ENCODE measurements at regions not wholly inside any gene's neighbourhood (a gene's known extent, or its start where the extent isn't known, plus 50 kb on each side); places are given as distances from the start of the nearest gene placed in this dataset.

DNA sequence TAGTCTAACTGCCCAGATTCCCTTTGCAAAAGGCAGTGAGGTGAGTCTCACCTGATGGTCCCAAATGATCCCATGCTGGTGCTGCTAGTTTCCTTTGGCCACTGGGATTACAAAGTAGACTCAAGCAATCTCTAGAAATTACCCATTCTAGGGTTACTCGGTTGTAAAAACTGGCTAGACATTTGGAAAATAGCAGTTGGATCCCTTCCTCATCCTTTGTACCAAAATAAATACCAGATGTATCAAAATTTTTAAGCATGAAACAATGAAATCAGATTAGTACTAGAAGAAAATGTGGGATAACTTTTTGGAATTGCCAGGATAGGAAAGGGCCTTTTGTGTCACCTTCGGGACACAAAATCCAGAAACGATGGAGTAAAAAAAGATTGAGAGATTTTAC, 112.9 kb upstream of the TOP1 start:
- no peak for DNase-seq (ENCODE audit: low spot score)
- Mint-ChIP-seq H3K36me3 (ENCODE audit: low read depth) (no peaks in the 10 kb centered on the region), H3K9me3 (ENCODE audit: low read depth) (no peaks in the 10 kb centered on the region), H3K27me3 (ENCODE audit: low read depth) (peaks cover 6% of the 10 kb centered on the region), H3K27ac (ENCODE audit: unreplicated experiment) (no peak overlapping the region), H3K4me1 (ENCODE audit: low read depth) (no peaks in the 10 kb centered on the region), H3K4me3 (ENCODE audit: unreplicated experiment) (no peak overlapping the region)
- TF ChIP-seq, protein P1, sequence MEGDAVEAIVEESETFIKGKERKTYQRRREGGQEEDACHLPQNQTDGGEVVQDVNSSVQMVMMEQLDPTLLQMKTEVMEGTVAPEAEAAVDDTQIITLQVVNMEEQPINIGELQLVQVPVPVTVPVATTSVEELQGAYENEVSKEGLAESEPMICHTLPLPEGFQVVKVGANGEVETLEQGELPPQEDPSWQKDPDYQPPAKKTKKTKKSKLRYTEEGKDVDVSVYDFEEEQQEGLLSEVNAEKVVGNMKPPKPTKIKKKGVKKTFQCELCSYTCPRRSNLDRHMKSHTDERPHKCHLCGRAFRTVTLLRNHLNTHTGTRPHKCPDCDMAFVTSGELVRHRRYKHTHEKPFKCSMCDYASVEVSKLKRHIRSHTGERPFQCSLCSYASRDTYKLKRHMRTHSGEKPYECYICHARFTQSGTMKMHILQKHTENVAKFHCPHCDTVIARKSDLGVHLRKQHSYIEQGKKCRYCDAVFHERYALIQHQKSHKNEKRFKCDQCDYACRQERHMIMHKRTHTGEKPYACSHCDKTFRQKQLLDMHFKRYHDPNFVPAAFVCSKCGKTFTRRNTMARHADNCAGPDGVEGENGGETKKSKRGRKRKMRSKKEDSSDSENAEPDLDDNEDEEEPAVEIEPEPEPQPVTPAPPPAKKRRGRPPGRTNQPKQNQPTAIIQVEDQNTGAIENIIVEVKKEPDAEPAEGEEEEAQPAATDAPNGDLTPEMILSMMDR (IDR thresholded peaks at IDR 0.05): no peak

DNA sequence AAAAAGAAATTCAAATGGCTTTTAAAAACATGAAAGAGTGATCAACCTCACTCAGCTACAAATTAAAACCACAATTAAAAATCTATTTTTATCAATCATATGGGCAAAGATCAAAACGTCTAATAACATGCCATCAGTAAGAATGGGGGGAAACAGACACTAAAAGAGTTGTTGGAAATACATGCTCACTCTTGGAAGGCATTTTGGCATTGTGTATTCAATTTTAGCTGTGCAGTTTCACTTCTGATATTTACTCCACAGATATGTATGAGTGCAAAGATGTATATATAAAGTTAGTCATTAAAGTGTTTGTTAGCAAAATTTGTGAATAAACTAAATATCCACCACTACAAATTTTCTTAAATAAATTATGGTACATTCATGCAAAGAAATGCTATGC, 112.3 kb upstream of the TOP1 start:
- no peaks in the 10 kb centered on the region for H3K9me3 Mint-ChIP-seq (ENCODE audit: low read depth)

DNA sequence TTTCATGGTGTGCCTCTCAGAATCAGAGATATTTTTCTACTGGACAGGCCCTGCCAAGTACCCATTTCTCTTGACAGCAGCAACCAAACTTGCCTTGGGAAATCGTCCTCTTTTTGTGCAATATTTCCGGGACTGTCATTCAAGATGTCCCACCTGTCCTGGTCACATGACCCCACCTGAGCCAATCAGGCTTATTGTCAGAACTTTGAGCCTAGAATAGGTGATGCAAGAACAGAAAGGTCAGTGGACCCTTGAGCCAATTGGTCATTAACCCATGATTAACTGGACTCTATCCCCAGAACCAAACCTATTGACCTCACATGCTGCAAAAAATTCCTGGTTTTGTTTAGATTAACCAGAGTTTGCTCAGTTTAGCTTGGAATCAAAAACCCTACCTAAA, 108.3 kb upstream of the TOP1 start:
- Mint-ChIP-seq H3K27ac (ENCODE audit: unreplicated experiment) (no peak overlapping the region), H3K27me3 (ENCODE audit: low read depth) (peaks cover 14% of the 10 kb centered on the region), H3K36me3 (ENCODE audit: low read depth) (no peaks in the 10 kb centered on the region), H3K4me3 (ENCODE audit: unreplicated experiment) (no peak overlapping the region), H3K4me1 (ENCODE audit: low read depth) (no peaks in the 10 kb centered on the region), H3K9me3 (ENCODE audit: low read depth) (no peaks in the 10 kb centered on the region)
- TF ChIP-seq, protein P1 (IDR thresholded peaks at IDR 0.05): no peak
- no peak for DNase-seq (ENCODE audit: low spot score)

More for the DNA sequence above, 112.3 kb upstream of the TOP1 start:
- Mint-ChIP-seq H3K4me1 (ENCODE audit: low read depth) (no peaks in the 10 kb centered on the region), H3K27me3 (ENCODE audit: low read depth) (peaks cover 6% of the 10 kb centered on the region), H3K4me3 (ENCODE audit: unreplicated experiment) (no peak overlapping the region), H3K36me3 (ENCODE audit: low read depth) (no peaks in the 10 kb centered on the region), H3K27ac (ENCODE audit: unreplicated experiment) (no peak overlapping the region)
- DNase-seq (ENCODE audit: low spot score): no peak
- TF ChIP-seq, protein P1 (IDR thresholded peaks at IDR 0.05): no peak

DNA sequence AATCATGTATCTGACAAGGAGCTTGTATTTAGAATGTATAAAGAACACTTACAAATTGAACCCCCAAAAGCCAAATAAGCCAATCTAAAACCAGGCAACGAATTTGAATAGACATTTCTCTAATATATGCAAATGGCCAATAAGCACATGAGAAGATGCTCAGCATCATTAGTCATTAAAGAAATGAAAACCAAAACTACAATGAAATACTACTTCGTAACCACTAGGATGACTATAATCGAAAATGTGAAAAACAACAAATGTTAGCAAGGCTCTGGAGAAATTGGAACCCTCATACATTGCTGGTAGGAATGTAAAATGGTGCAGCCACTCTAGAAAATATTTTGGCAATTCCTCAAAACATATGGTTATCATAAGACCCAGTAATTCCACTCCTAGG, 105.8 kb upstream of the TOP1 start:
- TF ChIP-seq, protein P1 (IDR thresholded peaks at IDR 0.05): no peak
- H3K4me3 Mint-ChIP-seq (ENCODE audit: unreplicated experiment): no peak overlapping the region
- peaks cover 15% of the 10 kb centered on the region for H3K27me3 Mint-ChIP-seq (ENCODE audit: low read depth)
- H3K9me3 Mint-ChIP-seq (ENCODE audit: low read depth): no peaks in the 10 kb centered on the region
- no peaks in the 10 kb centered on the region for H3K4me1 Mint-ChIP-seq (ENCODE audit: low read depth)
- no peak for DNase-seq (ENCODE audit: low spot score)
- no peak overlapping the region for H3K27ac Mint-ChIP-seq (ENCODE audit: unreplicated experiment)
- H3K36me3 Mint-ChIP-seq (ENCODE audit: low read depth): no peaks in the 10 kb centered on the region

DNA sequence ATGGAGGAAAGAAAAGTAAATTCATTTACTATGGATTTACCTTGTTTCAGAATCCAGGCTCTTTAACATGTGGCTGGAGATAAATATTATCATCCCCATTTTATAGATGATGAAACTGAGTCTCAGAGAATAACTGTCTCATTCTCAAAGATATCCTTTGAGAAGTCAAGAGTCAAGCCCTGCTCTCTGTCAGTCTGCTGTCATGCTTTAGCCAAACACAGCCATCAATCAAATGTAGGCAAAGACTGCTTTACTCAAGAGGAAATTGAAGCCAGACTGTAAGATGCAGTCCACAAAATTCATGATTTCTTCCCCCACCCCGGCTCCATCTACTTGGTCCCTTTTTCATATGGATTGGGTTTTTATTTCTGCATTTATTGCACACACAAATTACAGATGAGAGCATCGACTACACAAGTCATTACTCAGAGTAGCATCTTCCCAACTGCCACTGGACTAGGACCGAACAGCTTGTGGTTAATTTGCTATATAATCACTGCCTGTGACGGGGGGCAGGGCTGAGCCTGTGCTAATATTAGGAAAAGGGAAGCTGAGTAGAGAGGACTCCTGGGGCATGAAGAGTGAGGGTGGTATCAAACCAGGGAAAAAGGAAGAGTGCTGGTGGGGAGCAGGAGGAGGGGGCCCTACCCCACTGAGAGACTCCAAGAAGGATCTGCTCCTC, 102.7 kb upstream of the TOP1 start:
- H3K4me3 Mint-ChIP-seq (ENCODE audit: unreplicated experiment): no peak overlapping the region
- DNase-seq (ENCODE audit: low spot score): no peak
- no peaks in the 10 kb centered on the region for H3K9me3 Mint-ChIP-seq (ENCODE audit: low read depth)
- TF ChIP-seq, protein P1 (IDR thresholded peaks at IDR 0.05): no peak
- H3K27me3 Mint-ChIP-seq (ENCODE audit: low read depth): peaks cover 30% of the 10 kb centered on the region
- H3K4me1 Mint-ChIP-seq (ENCODE audit: low read depth): no peaks in the 10 kb centered on the region
- no peaks in the 10 kb centered on the region for H3K36me3 Mint-ChIP-seq (ENCODE audit: low read depth)
- no peak overlapping the region for H3K27ac Mint-ChIP-seq (ENCODE audit: unreplicated experiment)
